Activated CD4-positive, alpha-beta T cell treated with anti-CD3 and anti-CD28 coated beads, Interleukin-2, amount 50 U/mL, for 16 hours (primary cell): ENCODE measurements at regions not wholly inside any gene's neighbourhood (a gene's known extent, or its start where the extent isn't known, plus 50 kb on each side); places are given as distances from the start of the nearest gene placed in this dataset.
A peak's percentile ranks its signal among the peaks of the same experiment; 100 is the strongest.
"Not testable (repeated sequence)": the region's sequence is repeated elsewhere in the genome, so short reads cannot be mapped to it uniquely, and the experiment has no call there.

Experiments used
- DNase-seq: peaks from one replicate; pipeline ENCODE4 v3.0.0-alpha.2; 2020

GRCh38 chr6:26799903-26800633 is 140.5 kb upstream of the ZNF322 start:
- not testable (repeated sequence) for DNase-seq

- DNase-seq, result not testable (repeated sequence)
Observed at GRCh38 chr6:26803762-26804161, 144.2 kb upstream of the ZNF322 start.

- DNase-seq, result not testable (repeated sequence)
Observed at GRCh38 chr6:26811486-26812116, 152.1 kb upstream of the ZNF322 start.

- DNase-seq, result not testable (repeated sequence)
Observed at GRCh38 chr6:26818640-26819225, 159.2 kb upstream of the ZNF322 start.

GRCh38 chr6:26827965-26828364 is 168.4 kb upstream of the ZNF322 start:
- DNase-seq, result not testable (repeated sequence)

GRCh38 chr6:26829480-26829879 is 169.9 kb upstream of the ZNF322 start:
- not testable (repeated sequence) for DNase-seq

- not testable (repeated sequence) for DNase-seq
Observed at GRCh38 chr6:26830992-26831391, 171.4 kb upstream of the ZNF322 start.

GRCh38 chr6:26835707-26836106 is 176.2 kb upstream of the ZNF322 start:
- DNase-seq, result not testable (repeated sequence)

- DNase-seq, result not testable (repeated sequence)
Observed at GRCh38 chr6:26836657-26837056, 177.1 kb upstream of the ZNF322 start.

GRCh38 chr6:26844823-26845222 is 185.3 kb upstream of the ZNF322 start:
- not testable (repeated sequence) for DNase-seq

- DNase-seq, result not testable (repeated sequence)
Observed at GRCh38 chr6:26857289-26857688, 197.7 kb upstream of the ZNF322 start.

- DNase-seq, result peak; percentile 37
Observed at GRCh38 chr6:26859067-26859770, 199.7 kb upstream of the ZNF322 start.

- not testable (repeated sequence) for DNase-seq
Observed at GRCh38 chr6:26859771-26860163, 200.2 kb upstream of the ZNF322 start.

GRCh38 chr6:26861913-26862312 is 202.4 kb upstream of the ZNF322 start:
- DNase-seq, result not testable (repeated sequence)

- not testable (repeated sequence) for DNase-seq
Observed at GRCh38 chr6:26863641-26864040, 204.1 kb upstream of the ZNF322 start.

GRCh38 chr6:26898785-26899184 is 239.2 kb upstream of the ZNF322 start:
- not testable (repeated sequence) for DNase-seq

- DNase-seq, result not testable (repeated sequence)
Observed at GRCh38 chr6:26924206-26924605, 264.7 kb upstream of the ZNF322 start.

GRCh38 chr6:26928190-26928589 is 268.6 kb upstream of the ZNF322 start:
- DNase-seq, result not testable (repeated sequence)

- DNase-seq, result not testable (repeated sequence)
Observed at GRCh38 chr6:26937258-26937657, 277.7 kb upstream of the ZNF322 start.

GRCh38 chr6:26951211-26951610 is 291.7 kb upstream of the ZNF322 start:
- not testable (repeated sequence) for DNase-seq

GRCh38 chr6:26956078-26956600 is 291.4 kb upstream of the PRSS16 start:
- peak; percentile 83 for DNase-seq

GRCh38 chr6:26956601-26957184 is 290.8 kb upstream of the PRSS16 start:
- DNase-seq, result peak; percentile 88
